GM18499 (cell line): ENCODE measurements at regions not wholly inside any gene's neighbourhood (a gene's known extent, or its start where the extent isn't known, plus 50 kb on each side); places are given as distances from the start of the nearest gene placed in this dataset.
"Not testable (repeated sequence)": the region's sequence is repeated elsewhere in the genome, so short reads cannot be mapped to it uniquely, and the experiment has no call there.

Experiments
- ATAC-seq: cut with Tn5 transposase; IDR thresholded peaks from one replicate; pipeline ENCODE4 v1.9.1; 2021; ENCODE audit warnings: moderate number of reproducible peaks; ENCODE audit not compliant: insufficient read depth, unreplicated experiment

- ATAC-seq = no peak
These were observed 121.9 kb downstream of the FGF18 start for GRCh38 chr5:171541341-171541776.

GRCh38 chr5:171542525-171543140 is 123.2 kb downstream of the FGF18 start:
- no peak for ATAC-seq

DNA sequence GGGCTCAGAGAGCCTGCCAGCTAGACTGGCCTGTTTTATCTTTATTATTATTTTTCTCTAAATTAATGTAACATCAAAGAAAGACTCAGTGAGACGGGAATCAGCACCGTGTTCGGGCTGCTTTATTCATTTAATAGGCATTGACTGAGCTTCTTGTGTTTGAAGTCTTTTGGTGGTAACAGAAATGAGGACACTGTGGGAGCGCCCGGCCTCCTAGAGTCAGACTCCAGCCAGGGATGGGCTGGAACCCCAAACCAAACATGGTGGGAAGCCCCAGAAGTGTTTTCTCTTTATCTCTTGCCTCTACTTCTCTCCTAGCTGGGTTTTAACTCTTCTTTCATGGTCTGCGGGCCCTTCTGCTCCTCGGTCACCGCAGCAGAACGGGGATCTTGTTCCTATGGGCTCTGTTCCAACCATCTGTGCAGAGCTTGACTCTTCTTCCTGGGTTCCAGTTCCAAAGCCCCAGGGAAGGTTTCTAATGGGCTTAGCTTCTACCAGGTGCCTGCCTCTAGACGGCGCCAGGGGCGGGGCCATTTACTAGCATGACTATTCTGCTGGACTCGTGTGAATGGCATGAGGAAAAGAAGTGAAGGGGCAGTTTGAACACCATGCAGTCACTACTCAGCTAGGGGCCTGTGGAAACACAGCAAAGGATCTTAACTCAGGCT is 123.8 kb downstream of the FGF18 start:
- no peak for ATAC-seq

GRCh38 chr5:171544913-171545765 is 125.7 kb downstream of the FGF18 start:
- no peak for ATAC-seq

- no peak for ATAC-seq
These were observed 129.8 kb downstream of the FGF18 start for GRCh38 chr5:171549274-171549673.

- not testable (repeated sequence) for ATAC-seq
These were observed 134.4 kb downstream of the FGF18 start for GRCh38 chr5:171553817-171554216.

- ATAC-seq = no peak
These were observed 135.7 kb downstream of the FGF18 start for GRCh38 chr5:171555160-171555559.

DNA sequence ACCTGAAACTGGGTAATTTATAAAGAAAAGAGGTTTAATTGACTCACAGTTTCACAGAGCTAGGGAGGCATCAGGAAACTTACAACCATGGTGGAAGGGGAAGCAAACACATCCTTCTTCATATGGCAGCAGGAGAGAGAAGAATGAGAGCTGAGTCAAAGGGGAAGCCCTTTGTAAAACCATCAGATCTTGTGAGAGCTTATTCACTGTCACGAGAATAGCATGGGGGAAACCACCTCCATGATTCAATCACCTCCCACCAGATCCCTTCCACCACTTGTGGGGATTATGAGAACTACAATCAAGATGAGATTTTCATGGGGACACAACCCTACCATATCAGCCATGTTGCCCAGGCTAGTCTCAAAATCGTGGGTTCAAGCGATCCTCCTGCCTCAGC is 143.4 kb downstream of the FGF18 start:
- ATAC-seq = no peak

GRCh38 chr5:171568389-171568788 is 148.9 kb downstream of the FGF18 start:
- ATAC-seq = no peak

DNA sequence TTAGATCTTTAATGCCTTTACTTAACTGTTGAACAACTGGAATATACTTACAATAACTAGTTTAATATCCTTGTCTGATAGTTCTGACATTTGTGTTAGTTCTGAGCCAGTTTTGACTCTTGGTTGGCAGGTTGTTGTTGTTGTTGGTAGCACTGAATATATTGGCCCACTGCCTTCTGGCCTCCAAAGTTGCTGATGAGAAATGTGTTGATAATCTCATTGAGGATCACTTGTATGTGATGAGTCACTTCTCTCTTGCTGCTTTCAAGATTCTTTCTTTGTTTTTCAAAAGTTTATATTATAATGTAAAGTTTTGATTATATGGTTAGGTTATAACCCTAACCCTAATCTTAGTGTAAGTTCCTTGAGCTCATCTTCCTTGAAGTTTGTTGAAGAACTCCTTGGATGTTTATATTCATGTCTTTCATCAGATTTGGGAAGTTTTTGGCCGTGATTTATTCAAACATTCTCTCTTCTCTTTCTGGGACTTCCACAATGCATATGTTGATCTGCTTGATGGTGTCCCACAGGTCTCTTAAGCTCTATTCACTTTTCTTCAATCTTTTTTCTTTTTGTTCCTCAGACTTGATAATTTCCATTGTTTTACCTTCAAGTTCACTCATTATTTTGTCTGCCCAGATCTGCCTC is 149.7 kb downstream of the FGF18 start:
- ATAC-seq = no peak

DNA sequence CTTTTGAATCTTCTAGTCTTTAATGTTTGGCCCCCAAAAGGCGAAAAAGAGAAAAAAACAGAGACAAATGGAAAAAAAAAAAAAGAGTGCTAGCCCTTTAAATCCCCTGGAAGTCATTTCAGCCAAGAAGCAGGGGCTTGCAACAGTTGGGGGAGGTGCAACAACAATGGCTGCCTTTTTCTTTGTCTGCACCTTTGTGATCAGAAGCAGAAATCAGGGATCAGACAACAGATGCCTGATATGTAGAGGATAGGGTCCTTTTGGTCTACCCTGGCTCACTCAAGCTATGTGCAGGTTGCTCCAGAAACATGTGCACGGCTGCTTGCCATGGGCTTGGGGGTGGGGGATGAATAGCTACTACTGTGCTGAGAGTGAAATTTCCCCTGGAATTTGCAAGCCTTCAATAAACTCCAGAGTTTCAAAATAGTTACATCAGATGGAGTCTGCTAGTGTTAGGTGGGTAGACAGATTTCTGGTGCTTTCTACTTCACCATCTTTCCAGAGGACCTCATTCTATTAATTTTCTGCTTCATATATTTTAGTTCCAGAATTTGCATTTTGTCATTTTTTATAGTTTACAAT is 150.9 kb downstream of the FGF18 start:
- no peak for ATAC-seq

DNA sequence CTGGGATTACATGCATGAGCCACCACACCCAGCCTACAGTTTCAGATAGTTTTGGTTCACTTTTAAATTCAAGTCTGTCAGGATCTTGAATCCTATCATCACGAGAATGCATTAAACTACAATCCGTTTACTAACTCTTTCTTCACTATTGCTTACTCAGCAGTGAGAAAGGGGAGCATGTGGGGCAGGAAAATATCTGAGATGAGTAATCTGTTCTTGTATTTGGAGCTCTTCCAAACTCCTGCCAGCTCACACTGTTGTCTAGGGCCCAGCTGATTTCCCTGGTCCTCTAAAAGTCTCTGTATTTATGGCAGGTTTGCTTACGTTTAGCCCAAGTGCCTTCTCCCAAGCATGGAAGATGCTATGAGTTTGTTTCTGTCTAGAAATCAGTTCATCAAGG is 152.2 kb downstream of the FGF18 start:
- ATAC-seq = no peak

GRCh38 chr5:171573021-171573420 is 153.6 kb downstream of the FGF18 start:
- no peak for ATAC-seq

DNA sequence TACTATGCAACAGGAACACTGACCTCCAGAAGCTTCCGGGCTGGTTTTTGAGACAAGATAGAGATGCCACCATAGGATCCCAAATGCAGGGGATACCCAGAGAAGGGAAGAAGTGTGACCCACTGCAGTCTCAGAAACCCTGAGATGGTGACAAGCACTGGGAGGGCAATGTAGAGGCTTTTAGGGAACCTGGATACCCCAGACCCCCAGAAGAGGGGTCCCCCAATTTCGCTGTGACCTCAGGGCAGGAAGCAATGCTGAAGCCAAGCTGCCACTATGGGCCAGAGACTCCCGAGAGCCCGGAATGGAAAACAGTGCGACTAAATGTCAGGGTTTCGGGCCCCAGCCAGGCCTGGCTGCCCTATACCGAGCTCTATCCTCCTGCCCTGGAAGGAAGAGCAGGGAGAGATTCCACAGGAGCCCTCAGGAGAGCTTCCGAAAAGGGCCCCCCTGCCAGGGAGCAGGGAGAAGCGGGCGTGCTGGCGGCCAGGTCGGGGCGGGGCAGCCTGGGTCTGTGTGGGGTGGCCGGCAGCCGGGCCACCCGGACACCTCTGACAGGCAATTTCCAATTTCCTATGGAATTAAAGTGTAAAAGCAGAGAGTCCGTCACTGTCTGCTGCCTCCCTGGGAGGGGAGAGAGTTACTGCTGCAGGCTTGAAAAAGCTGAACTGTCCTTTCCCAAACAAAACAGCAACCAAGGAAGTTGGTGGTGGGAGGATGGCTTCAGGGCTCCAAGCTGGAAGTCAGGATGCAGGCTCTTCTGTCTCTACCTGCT is 154.2 kb downstream of the FGF18 start:
- ATAC-seq = no peak

DNA sequence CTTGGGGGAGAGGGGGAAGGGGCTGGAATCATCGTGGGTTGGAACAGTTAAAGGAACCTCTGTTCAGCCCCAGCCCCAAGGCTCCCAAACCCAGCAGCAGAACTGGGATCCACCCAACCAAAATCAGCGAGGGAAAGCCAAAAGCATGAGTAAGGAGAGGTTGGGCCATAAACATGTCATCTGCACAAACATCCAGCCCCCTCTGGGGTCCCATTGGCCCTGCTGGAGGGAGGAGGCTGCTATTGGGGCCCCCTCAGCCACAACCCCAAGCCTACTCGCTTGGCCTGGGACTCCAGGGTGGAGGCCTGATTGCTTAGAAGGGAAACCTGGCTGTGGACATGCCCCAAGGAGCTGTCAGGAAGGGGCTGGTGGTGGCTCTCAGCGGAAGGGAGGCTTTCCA is 154.9 kb downstream of the FGF18 start:
- ATAC-seq = no peak

DNA sequence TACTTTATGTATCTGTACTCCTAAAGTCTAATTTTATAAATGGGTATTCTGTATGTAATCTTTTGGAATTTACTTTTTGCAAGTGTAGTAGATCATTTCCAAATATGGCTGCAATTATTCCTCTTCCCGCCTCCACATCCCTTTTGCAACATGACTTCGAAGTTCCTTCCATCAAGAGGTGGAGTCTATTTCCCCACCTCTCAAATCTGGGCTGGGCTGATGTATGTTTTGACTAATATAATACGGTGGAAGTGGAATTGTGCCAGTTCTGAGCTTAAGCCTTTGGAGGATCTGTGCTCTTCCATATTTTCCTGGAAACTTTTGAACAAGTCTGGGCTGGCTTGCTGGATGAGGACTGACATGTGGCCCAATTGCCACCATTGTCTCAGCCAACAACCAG is 155.9 kb downstream of the FGF18 start:
- no peak for ATAC-seq

DNA sequence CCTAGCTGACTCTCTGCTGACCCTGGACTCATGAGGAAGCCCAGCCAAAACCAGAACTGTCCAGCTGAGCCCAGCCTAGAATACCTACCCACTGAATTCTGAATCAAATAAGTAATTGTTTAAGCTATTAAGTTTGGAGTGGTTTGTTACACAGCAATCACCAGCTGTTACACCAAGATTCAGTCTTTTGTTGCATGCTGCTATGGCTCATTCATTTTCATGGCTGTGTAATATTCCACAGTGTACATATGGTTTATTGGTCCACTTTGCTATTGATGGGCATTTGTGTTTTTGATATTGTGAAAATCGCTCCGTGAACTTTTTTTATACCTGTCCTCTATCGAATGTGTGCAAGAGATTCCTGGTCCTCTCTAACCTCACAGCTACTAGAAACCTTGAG is 156.4 kb downstream of the FGF18 start:
- no peak for ATAC-seq

DNA sequence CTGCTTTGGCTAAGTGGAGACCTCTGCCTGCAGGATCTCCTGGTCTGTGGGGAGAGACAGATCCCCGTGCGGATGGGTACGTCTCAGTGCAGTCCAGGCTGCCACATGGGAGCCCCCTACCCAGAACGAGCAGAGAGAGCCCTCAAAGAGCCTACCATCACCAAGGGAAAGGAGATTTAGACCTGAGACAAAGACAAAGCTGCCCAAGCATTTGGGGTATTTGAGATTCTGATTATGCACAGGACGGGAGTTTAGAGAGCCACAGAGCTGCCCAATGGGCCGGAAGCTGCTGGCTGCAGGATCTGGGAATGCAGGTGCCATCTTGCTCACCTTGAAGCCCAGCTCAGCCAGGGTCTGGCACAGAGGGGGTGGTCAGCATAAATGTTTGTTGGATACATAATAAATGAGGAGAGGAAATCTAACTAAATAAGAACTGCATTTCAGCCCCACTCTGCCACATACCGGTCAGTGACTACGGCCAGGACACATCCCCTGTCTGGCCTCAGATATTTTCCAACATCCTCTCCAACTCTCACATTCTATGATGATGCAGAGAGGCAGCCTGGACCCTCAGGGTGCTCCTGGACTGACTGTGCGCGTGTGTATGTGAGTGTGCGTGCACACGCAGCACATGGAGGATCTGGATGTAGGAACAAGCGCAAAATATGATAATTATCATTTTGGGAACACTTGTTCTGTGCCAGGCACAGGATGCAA is 157.8 kb downstream of the FGF18 start:
- ATAC-seq = no peak
